HuH-7.5 (cell line): ENCODE measurements at regions not wholly inside any gene's neighbourhood (a gene's known extent, or its start where the extent isn't known, plus 50 kb on each side); places are given as distances from the start of the nearest gene placed in this dataset.

Experiments
- DNase-seq: peaks from one replicate; pipeline ENCODE4 v3.0.0; 2011; ENCODE audit warnings: low spot score

DNA sequence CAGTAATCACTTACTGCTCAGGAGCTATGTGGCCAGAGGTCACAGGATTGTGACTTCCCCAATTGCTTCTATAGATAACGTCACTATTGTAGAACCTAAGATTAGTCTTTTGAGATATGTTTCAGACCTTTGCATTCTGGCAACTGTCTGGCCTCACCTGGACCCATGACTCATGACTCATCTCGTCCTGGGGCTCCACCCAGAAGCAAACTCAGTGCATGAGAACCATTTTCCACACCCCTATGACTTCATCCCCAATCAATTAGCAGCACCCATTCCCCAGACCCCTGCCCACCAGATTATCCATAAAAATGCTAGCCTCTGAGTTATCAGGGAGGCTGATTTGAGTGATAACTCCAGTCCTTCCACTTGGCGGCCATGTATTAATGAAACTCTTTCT is 186.9 kb downstream of the EMP1 start:
- no peak for DNase-seq

DNA sequence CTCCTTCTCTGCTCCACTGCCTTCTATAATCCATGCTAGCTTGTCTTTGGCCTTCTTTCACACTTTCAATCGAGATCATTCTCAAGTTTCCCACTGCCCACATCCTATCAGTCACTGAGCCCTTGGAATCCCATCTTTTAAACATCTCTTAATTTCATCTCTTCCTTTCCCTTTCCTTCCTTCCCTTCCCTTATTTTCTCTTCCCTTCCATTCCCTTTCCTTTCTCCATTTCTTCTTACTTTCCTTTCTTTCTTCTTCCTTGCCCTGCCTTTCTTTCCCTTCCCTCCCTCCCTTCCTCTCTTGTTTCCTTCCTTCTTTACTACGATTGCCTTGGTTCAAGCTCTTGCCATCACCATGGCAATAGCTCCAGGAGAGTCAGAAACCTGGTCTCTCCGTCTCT is 183.8 kb downstream of the EMP1 start:
- no peak for DNase-seq

DNA sequence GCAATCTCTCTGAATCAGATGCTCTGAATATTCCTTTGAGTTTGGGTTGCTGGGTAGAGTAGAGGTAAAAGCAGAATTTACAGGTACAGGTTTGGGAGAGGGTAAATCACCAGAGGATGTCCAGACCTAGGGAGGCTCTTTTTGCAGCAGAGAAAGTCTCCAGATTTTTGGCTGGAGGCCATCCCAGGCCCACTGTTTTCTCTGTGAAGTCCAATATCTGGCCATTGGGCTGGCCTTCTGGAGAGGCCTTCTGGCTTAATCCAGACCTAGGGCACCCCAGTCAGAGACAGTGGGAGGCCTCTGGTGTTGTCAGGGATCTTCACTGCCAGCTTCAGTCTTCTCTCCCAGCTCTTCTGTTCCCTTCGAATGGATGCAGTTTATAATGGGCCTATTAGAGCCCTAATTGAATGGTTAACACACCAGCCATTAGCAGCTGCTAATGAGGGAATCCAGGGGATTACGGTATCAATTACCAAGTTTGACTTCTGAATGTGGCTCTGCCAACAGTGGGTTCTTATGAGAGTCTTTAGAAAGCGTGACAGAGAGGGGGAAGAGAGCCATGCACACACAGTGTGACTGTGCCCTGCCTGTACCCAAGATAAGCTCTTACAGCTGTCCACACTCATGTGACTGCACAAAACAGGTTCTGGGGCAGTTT is 183.1 kb downstream of the EMP1 start:
- DNase-seq: no peak

GRCh38 chr12:13377698-13378097 is 181.2 kb downstream of the EMP1 start:
- no peak for DNase-seq

GRCh38 chr12:13376610-13377373 is 180.3 kb downstream of the EMP1 start:
- no peak for DNase-seq

DNA sequence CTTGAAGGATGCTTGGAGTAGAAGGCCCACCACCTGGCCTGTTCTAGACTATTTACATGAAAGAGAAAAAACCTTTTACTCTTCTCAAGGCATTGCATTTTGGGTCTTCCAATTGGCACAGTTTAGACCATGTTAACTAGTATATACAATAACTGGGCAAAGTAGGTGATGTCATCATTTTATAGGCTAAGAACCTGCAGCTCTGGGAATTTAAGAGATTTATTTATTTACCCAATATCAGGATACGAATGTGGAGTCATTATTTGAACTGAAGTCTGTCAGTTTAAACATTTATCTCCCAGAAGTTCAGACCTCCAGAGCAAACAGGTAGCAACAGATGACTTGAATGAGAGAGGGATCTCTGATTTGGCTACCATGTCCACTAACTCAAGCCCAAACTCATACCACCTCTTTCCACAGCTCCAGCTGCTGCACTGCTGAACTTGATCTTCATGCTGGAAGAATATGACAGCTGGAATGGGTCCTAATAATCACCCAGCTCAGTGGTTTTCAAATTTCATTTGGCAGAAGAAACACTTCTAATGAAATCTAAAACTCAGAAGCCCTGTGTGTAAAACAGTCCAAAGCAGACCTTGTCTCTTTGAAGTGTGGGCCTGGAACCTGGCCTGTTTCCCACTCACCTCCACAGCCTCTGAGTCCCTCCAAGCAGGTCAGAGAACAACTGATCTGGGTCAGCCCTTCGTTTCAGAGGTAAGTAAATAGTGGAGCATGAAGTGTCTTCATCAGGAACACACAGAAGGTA is 179.2 kb downstream of the EMP1 start:
- no peak for DNase-seq

- DNase-seq: no peak
Observed at GRCh38 chr12:13374793-13375192, 178.3 kb downstream of the EMP1 start.

GRCh38 chr12:13373803-13374202 is 177.3 kb downstream of the EMP1 start:
- no peak for DNase-seq

DNA sequence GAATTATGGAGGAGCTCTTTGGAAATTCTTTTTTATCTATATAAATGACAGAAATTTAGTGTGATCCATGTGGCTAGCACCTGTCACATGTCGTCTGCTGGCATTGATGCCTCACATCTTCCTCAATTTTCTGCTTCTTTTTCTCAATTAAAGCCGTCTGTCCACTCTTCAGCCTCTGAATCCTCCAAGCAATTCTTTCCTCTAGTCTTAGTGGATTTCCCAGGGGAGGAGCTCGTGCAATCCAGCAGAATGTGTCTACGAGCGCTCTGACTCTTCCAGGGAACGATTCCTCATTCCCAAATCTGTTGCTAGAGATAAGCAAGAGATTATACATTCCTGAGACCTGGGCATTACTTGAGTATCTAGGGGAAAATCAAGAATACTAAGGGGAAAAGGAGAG is 176.6 kb downstream of the EMP1 start:
- no peak for DNase-seq

DNA sequence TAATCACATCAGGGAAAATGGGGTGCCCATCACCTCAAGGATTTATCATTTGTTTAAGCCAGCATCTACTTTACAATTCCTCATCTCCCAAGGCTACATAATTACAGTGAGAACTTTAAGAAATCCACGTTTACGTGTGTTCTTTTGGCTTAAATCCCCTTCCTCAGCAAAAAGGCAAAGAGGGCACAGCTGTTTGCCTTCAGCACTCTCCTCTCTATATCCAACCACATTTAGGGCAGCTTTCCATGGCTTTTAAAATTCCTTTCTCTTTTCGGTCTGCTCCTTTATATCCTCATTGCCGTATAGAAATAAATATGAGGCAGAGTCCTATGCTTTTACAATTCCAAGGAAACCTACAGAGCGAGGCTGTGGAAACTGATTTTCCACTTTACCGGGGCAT is 175.9 kb downstream of the EMP1 start:
- DNase-seq: no peak

DNA sequence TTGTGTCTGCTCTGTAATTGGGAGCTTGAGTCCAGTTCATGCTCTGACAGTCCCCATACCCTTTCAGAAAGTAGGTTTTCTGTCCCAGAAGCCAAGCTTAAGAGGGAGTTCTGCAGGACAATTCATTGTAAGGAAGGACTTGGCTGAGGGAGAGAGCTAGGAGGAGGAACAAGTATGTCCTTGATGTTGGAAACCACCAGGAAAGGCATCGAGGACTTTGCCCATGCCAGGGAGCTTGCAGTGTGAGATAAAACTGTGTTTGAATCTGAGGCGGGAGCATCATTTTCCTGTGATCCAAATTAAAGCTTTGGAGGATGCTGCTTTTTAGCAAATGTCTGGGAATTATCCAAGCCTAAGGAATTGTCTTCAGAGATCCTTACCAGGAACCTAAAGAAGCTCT is 175.3 kb downstream of the EMP1 start:
- no peak for DNase-seq

- DNase-seq: no peak
Observed at GRCh38 chr12:13371367-13371766, 174.8 kb downstream of the EMP1 start.

GRCh38 chr12:13369474-13370056 is 173.0 kb downstream of the EMP1 start:
- DNase-seq: no peak

DNA sequence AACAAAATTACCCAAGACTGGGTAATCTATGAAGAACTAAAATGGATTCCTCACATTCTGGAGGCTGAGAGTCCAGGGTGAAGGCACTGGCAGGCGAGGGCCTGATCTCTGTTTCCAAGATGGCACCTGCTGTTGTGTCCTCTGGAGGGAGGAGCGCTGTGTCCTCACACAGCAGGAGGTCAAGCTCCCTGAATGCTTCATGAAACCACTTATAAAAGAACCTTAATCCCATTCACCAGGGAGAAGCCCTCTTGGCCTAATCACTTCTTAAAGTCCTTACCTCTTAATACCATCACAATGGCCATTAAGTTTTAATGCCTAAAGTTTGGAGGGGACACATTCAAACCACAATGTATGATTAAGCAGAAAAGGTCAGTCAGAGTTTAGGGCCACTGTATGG is 172.4 kb downstream of the EMP1 start:
- DNase-seq: no peak

DNA sequence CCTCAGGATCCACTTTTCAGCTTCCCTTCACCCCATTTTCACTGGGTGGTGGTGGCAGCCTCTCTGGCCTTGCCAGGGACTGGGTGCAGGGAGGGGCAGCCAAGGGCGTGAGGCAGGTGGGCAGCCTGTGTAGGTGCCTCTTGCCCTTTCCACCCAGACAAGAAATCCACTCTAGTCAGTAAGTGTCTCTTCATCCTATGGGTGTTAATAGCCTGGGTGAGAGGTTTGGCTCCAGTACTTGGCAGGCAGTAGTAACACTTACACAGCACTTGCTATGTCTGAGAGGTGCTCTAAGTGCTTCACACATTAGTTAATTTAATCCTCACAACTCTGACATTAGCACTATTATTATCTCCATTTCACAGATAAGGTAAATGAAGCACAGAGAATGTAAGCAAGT is 171.9 kb downstream of the EMP1 start:
- DNase-seq: no peak

DNA sequence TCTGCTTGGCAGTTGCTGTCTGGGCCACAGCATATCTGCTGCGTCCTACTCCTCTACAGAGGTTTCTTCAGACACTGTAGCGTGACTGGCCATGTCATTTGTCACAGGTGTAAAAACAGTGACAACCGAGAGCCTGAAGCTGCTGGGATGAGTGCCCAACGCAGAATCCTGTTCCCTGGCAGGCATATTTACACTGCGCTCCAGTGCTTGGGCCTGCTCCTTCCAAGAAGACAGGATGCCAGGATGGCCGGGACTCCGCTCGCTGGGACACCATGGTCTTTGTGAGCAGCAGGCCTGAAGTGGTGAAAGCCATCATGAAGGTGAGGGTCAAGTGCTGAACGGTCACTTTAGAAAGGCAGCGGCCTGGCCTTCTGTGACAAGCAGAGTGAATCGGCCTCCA is 171.4 kb downstream of the EMP1 start:
- no peak for DNase-seq

- no peak for DNase-seq
Observed at GRCh38 chr12:13365748-13366366, 169.3 kb downstream of the EMP1 start.

DNA sequence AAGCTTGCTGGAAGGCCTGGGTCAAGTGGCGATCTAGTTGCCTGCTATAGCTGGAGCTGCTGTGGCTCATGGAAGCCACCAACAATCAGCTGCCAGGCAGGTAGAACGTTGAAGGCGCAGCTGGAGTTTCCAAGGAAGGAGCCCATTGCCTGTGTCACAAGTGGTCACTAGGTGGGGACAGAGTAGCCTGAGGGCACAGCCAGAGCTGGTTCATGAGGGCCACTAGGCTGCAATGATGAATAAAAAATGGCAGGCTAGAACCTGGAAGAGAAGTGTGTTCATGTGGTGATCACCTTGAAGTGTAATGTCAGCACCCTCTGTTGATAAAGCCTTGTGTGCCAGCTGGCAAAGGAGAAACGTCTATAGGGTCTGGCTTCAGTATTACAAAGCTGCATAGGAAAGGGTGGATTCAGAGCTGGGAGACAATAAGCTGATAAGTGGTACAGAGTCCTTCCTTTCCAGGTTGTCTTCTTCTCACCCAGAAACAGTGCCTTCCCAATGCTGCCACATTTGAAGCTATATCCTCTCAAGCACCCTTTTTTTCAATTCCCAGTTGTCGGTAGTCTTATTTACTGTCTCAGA is 165.8 kb downstream of the EMP1 start:
- DNase-seq: peak; percentile 57

DNA sequence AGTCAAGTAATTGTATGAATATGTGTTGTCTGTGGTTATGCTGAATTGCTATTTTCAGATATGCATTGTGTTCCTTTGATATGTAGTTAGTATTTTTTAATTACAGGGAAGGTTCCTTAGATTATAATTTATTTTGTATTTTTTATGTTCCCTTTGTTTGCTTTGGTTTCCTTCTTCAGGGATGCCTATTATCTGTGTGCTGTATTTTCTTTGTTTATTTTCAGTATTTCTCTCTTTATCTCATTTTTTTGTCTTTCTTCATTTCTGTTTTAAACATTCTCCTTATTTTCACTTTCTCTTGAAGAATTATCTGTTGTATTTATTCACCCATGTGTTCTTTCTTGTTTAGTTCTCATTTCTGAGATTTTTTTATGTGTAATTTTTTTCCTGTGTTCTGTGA is 163.1 kb downstream of the EMP1 start:
- DNase-seq: no peak

GRCh38 chr12:13358391-13358905 is 161.9 kb downstream of the EMP1 start:
- DNase-seq: no peak

- DNase-seq: no peak
Observed at GRCh38 chr12:13350946-13351345, 154.4 kb downstream of the EMP1 start.

DNA sequence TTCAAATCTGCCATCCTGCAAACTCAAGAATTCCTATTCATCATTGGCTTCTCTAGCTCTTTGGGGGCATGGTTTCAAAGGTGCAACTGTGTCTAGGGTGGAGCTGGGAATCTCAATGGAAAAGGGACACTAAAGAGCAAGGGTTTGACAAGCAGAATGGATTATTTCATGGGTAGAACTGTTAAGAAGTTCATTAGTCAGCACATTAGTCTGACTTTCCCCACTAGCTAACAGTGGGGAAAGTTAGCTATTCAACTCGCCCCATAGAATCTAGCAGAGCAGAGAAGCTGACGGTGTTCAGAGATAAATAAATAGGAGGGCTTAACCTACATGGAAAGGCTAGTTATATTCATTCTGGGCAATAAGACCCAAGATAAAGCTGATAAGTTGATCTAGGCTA is 153.9 kb downstream of the EMP1 start:
- DNase-seq: no peak
